ENCODE measurements at regions not wholly inside any gene's neighbourhood (a gene's known extent, or its start where the extent isn't known, plus 50 kb on each side); places are given as distances from the start of the nearest gene placed in this dataset.
"Not testable (repeated sequence)": the region's sequence is repeated elsewhere in the genome, so short reads cannot be mapped to it uniquely, and the experiment has no call there.

DNA sequence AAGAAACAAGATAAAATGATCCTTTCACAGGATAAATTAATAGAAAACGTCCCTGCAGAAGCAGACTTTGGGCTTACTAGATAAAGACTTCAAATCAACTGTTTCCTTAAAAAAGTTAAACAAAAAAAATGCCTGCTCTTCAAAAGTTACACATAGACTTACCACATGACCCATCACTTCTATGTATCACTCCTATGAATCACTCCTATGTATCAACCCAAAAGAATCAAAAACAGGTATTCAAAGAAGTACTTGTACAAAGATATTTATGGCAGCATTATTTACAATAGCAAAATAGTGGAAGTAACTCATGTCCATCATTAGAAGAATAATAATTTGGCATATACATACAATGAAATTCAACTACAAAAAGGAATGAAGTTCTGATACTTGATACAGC, 56.3 kb upstream of the PRDM9 start:
- no peak for DNase-seq

DNA sequence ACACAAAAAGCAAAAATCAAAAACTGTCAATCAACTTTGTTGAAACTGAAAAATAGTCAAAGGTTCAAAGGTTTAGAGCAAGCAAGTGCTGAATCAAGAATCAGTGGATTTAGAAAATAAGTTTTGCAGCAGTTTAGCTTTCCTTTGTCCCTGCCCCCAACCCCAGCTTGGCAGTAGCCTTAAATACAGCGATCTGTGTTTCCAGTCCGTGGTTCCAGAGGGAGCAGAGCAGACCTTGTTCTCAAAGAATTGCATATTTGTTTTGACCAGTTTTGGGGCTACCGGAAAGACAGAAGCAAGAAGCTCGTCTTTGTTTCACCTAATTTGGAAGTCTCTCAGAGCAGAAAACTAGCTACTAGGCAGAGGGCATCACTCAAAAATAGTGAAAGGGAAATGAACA, 57.2 kb upstream of the PRDM9 start:
- DNase-seq = peak; percentile 28

DNA sequence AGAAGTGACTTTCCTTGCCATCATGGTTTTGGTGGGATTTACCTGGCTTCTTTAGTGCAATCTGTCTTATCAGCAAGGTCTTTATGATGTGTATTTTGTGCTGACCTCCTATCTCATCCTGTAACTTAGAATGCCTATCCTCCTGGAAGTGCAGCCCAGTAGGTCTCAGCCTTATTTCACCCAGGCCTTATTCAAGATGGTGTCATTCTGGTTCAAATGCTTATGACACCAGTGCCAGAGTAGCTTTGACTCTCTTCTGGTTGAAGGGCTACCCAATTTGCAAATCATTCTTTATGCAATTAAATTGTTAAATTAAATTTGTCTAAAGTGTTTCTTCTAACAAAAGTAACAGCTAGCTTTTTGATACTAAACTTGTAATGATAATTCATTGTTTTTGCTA, 58.8 kb upstream of the PRDM9 start:
- DNase-seq = no peak

DNA sequence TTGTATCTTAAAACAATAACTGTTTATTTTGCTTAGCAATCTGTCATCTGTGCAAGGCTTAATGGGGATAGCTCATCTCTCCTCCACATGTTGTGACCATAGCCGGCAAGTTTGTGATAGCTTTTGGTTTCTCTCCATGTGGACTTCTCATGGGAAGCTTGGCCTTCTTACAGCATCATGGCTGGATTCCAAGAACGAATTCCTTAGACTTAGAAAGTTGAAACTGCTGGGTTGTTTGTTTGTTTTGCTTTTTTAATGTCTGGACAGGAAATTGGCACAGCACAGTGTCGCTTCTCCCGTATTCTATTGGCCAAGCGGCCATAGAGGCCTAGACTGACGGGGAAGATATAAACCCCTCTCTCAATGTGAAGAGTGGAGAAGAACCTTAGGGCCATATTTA, 61.0 kb upstream of the PRDM9 start:
- no peak for DNase-seq

DNA sequence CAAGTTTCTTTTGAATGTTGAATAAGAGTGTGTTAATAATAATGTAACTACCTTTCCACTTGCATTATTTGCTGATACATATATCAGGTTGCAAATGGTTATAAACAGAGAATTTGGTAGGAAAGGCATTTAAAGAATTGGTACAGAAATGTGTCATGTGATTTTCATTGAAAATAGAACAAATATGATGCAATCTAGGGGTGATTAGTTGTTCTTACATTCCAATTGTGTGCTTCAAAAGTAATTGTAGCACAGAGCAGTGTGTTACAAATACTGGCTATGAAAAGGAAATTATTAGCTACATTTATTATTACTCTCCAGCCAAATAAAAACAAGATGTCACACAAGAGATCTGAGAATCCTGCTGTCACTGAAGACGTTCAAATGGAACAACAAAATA, 61.8 kb upstream of the PRDM9 start:
- no peak for DNase-seq

DNA sequence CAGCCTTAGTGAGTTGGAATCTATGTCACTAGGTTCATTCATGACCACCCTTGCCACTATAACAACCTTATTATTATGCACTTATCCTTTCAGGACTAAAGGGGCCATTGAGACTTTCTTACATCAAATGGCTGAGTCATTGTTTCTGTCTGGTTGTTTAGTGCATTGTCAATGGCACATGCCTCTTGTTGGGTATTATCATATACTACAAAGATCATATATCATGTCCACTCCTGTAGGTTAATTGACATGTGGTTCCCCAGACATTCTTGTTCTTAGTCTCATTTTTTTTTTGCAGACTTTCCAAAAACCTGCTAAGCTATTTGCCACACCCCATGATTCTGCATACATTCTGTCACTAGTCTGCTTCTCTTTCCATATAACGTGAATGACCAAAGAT, 66.7 kb upstream of the PRDM9 start:
- no peak for DNase-seq

DNA sequence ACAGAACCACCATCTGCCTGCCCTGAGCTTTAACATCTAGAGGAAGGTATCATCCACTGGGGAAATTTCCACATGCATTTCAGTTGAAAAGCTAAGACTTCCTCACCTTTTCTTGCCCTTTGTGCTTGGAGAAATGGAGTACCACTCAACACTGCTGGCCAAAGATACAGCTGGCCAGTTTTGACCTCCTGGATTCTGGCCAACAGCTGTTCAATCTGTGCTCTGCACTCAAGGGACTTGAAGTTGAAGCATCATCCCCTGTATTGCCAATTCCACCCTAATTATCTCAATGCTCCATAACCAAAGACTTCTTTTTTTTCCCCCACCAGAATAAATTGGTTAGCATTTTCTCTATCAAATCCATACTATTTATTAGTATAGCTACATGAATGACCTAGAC, 70.4 kb upstream of the PRDM9 start:
- no peak for DNase-seq

DNA sequence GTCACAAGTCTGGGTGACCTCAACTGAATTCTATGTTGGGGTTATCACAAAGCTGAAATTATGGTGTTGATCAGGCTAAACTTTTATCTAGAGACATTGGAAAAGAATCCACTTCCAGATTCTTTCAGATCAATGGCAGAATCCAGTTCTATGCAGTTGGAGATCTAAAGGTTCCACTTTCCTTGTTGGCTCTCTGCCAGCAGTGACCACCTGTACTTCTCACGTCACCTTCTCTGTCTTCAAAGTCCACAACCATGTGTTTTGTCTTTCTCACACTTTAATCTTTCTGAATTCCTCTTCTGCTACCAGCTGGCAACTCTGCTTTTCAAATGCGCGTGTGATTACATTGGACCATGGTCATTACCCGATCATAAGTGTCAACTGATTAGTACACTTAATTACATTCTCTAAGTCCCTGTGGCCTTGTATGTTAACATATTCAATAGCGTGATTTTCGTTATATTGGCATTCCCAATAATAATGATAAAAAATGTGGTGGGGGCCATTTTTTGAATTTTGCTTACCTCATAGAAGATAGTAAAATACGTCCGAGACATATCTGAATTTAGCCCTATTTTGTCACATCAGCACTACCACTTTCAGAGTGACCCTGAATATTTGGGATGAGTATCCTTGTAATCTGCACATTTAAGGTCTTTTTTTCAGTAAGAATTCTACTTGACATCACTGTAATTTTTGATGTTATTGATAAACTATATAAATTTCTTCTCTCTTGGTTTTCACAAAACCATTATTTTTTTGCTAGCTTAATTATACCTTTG, 73.7 kb upstream of the PRDM9 start:
- no peak for DNase-seq

DNA sequence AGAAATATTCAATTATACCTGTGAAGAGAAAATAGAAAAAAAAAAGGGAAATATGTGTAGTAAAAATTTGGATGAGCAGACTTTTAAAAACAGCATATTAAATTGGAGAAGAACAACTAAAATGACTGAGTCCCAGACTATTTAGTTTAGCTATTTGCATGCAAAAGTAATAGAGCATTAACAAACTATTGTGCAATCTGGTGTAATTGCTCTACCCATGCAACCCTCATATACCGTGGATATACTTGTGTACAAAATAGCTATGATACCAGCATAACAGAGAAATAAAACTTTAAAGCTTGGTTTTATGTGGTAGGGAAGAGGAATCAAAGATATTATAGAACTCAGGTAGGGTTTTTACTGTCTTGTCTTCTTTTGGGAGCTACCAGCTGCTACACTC, 78.7 kb upstream of the PRDM9 start:
- DNase-seq = no peak

DNA sequence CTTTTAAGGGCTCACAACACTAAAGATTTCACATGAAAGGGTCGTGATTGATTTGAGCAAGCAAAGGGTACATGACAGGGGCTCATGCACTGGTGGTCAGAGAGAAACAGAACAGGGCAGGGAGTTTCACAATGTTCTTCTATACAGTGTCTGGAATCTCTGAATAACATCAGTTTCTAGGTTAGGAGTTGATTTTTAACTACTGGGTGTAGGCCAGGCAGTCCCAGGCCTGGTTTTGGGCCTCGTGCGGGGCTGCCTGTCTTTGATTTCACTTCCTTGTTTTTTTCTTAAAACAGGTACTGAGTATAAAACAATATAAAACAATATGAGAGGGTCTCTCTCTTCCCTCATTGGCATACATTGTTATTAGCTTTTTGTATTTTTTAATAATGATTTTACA, 87.2 kb upstream of the PRDM9 start:
- not testable (repeated sequence) for DNase-seq

DNA sequence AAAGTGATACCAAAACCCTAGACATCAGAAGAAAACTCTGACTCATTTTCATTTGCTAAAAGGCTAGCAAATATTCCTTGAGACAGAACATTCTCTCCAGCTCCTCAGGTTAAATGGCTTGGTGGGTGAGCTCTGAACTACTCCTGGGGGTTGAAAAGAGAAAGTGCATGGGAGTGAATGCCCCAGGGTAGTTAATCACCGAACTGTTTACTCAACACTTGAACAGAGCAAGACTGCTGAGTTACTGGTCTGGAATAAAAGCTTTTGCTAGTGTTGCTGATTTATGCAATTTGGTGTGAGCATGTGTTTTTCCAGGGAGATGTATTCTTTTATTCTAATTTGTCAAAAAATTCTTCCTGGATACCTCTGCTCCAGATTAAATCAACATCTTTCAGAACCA, 88.3 kb upstream of the PRDM9 start:
- no peak for DNase-seq

DNA sequence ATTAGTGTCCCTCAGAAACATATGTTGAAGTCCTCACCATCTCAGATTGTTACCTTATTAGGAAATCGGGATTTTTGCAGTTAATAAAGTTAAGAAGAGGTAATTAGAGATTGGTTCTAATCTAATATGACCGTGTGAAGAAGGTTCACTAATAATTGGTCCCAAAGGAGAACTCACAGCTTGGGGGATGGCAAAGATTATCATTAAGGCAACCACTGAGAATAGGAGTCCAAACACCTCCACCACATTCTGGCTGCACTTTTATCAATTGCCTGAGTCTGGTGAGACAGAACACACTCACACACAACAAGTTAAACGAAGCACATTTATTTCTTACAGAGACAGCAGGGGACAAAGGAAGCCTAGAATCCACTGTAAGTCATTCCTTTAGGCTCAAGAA, 94.9 kb upstream of the PRDM9 start:
- no peak for DNase-seq

DNA sequence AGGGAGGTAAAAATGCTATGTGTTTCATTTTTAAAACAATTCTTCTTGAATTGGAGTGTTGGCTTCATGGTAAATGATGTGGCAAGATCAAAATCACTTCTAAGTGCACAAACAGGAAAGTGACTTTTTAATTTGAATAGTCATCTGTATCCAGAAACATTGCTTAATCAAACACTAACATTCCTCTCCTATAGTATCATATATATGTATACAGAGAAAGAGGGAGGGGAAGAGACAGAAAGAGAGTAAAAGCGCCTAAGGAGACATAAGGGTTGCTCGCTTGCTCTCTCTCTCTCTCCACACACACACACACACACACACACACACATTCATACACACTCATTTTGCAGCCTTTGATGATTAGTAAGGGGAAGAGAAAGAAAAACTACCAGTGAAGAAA, 95.4 kb upstream of the PRDM9 start:
- DNase-seq = no peak

DNA sequence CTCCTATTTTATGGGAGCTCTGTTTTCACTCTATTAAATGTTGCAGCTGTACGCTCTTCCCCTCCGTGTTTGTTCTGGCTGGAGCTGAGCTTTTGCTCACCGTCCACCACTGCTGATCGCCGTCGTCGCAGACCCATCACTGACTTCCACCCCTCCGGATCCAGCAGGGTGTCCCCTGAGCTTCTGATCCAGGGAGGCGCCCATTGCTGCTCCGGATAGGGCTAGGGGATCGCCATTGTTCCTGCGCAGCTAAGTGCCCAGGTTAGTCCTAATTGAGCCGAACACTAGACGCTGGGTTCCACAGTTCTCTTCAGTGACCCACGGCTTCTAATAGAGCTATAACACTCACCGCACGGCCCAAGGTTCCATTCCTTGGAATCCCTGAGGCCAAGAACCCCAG, 96.2 kb upstream of the PRDM9 start:
- no peak for DNase-seq

DNA sequence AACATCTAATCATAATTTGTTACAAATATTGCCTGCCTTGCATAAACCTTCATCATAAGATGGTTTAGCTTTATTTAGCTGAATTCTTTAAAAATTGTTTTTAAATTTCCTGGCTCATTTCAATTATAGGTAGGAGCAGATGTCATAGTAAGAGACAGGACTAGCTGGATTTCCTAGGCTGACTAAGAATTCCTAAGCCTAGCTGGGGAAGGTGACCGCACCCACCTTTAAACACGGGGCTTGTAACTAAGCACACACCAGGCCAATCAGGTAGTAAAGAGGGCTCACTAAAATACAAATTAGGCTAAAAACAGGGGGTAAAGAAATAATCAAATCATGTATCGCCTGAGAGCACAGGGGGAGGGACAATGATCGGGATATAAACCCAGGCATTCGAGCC, 96.6 kb upstream of the PRDM9 start:
- not testable (repeated sequence) for DNase-seq

DNA sequence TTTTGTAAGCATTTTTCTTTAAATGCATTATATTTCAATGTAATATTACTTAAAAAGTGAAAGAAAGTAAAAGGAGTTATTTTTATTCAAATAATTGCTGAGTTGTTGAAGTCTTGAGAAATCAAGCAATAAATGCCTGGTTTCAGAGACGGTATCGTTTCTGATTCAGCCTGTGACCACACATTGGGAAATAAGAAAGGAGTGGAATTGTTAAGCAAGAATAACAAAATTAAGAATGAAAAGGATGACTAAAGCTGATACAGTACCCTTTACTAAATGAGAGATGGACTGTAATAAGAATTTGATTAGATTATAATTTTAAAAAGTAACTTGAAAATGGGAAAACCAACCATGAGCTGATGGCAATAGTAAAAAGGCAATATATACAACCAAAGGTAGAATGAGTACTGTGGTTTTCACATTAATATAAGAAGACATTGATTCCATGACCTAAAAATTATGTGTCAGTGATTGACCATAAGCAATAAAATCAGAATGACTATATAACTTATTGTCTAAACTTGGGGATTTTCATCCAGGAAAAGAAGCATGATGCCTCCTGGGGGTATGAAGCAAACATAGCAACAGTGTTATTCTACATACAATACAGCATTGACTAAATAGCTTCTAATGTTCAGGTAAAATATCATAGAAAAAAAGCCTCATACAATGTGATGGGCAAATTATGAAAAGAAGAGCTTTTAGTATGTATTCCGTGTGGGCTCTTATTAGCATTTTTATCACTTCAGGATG, 101.9 kb upstream of the PRDM9 start:
- DNase-seq = no peak

DNA sequence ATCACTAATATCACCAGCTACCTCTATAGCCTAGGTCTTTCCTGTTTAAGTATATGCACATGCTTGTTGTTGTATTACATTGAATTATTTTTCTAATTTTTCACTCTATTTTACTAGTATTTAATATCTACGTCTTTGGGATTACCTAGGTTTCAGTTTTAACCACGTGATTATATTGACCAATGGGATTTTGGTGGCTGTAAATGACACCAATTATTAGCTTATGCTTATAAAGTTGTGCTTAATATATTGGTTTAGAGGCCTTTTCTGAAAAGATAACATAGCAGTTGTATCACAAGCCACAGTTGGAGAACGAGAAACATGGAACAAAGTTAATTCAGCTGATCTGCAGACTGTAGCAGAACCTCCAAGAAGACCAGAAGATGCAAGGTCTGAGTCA, 104.8 kb upstream of the PRDM9 start:
- DNase-seq = no peak

DNA sequence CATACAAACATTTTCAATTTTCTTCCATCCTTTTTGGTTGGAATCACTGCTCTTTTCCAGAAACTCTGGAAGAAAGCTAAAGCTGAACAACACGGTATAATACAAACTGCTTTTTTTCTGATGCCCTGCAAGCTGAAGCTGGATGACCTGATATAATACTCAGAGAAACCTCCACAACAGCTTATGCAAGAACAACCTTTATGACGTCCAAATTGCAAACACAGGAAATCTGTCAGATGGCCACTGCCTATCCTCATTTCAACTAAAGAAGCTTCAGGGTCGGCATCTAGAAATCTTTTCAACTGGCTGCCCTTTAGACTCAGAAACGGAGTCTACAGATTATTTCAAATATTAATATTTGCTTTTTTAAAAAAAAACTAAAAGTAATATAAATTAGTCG, 106.5 kb upstream of the PRDM9 start:
- DNase-seq = no peak

DNA sequence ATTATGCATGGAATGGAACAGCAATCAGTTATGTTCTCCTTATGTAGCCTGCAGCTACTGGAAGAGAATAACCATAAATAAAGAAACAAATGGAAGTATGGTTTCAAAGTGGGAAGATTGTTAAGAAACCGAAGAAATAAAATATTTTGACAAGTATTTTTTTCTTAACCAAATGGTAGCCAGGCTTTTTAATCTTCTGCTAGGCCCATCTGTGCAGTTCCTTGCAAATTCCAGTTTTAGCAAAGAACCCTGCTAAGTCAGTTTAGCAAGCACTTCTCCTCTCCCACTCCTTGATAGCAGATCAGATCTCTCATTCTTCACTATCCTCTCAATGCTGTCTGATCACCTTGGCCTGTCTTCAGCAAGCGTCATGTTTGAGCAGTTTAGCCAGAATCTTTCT, 111.1 kb upstream of the PRDM9 start:
- DNase-seq = no peak

DNA sequence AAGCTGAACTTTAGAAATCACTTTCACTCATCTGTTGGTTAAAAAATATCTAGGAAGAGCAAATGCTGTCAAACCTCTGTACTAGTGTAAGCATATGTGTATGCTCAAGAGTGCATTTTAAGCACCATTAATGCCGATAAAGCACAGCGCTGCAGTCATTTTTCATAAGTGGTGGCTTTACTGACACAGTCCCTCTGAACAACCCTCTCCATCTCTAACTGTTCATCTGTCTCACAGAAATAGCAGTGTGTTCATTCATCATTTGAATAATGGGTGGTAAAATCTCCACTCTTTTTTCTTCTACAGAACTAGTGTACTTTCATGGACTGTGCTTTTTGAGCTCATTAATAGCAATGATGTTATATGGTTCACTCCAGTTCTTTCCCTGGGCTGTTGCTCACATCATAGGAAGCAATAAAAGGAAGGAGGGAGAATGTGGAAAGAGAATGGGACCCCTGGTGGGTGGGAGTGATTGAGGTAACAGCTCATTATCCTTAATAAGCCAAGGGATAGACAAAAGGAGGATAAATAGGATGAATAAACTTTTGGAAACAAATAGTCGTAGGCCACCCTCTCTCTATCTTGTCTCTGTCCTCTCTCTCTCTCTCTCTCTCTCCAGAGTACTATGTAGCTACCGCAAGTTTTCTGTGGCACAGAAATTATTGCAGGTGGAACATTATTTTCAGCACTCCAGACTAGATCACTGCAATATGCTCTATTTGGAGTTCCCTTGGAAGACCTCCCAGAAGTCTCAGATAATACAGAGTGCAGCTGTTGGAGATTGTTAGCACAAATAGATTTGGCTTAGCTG, 117.9 kb upstream of the PRDM9 start:
- peak; percentile 28 for DNase-seq

DNA sequence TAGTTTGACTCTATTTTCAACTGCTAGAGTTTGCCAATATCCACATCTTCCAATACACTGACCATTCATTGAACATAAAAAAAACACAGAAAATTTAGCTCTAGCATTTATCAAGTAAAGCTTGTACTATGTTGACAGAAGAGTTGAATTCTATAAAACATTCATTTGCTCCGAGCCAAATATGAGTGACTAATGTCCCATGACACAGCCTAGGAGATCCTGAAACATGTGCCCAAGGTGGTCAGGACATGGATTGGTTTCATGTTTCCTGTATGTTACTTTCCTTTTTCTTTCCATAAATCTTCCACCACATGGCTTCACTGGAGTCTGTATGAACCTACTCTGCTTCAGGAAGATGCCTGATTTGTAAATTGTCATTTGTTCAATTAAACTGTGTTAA, 122.4 kb upstream of the PRDM9 start:
- no peak for DNase-seq

DNA sequence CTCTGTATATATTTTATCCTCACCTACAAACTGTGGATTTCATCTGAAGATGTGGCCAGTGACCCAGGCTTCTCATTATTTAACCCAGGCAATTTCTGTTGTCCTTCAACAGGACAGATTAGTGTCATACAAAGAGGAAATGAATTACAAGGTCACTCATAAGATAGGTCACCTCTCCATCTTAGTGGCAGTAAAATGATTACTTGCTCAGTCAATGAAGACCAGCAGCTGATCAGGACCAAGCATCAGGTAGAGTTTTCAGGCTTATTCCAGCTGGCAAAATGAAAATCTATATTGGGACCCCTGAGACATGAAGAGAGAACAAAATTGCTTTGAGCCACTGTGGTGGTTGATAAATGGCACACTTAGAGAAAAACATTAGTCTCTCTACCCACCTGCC, 135.2 kb upstream of the PRDM9 start:
- no peak for DNase-seq

DNA sequence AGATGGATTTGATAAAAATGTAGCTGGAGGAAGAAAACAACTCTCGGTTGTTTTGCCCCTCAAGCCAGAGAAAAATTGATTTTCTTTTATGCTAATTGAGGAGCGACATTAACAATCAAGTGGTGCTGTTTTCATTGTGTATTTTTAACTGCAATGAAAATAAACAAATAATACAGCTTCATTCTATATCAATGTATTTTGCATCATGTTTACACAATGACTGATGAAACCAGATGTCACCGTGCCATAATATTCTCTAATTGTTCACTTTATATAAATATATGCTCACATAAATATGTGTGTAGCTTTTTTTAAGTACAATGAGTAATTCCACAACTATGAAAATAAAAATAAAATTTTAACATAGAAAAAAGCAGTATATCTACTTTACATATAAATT, 139.0 kb upstream of the PRDM9 start:
- no peak for DNase-seq

DNA sequence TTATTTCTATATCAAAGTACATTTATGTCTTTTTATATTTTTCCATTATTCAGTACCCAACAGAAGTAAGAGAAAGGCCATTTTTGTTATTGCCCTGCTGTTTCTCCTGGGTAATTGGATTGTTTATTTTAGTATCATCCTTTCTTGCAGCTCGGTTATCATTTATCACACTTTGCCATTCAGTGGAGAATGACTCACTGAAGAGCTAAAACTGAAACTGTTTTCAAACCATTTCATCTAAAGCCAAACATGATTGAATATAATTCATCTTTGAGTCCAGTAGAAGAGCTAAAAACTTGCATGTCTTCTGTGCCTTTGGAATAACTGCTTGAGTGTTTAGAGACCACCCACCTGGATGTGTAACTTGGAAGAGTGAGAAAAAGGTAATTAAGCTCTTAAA, 139.5 kb upstream of the PRDM9 start:
- no peak for DNase-seq

Measured in left hindlimb (tissue), 1 donor.